ENCODE measurements at regions not wholly inside any gene's neighbourhood (a gene's known extent, or its start where the extent isn't known, plus 50 kb on each side); places are given as distances from the start of the nearest gene placed in this dataset.
"Not testable (repeated sequence)": the region's sequence is repeated elsewhere in the genome, so short reads cannot be mapped to it uniquely, and the experiment has no call there.

GRCh38 chr4:85168234-85168834, 201.8 kb upstream of the WDFY3 start:
- DNase-seq, result no peak

GRCh38 chr4:85170241-85170640, 203.8 kb upstream of the WDFY3 start:
- no peak for DNase-seq

- DNase-seq, result no peak
Measured at GRCh38 chr4:85175190-85175589, 208.7 kb upstream of the WDFY3 start.

- DNase-seq, result no peak
Measured at GRCh38 chr4:85177092-85177491, 210.6 kb upstream of the WDFY3 start.

GRCh38 chr4:85177679-85178078, 211.2 kb upstream of the WDFY3 start:
- DNase-seq, result no peak

- DNase-seq, result no peak
Measured at GRCh38 chr4:85180533-85180932, 214.0 kb upstream of the WDFY3 start.

DNA sequence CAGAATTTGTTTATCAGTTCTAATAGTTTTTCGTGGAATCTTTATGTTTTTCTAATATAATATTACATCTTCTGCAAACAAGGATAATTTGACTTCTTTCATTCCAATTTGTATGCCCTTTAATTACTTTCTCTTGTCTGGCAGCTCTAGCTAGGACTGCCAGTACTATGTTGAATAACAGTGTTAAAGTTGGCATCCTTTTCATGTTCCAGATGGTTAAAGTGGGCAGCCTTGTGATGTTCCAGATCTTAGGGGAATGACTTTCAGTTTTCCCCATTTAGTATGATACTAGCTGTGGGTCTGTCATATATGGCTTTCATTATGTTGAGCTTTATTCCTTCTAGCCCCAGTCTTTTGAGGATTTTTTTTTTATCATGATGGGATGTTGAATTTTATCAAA, 220.6 kb upstream of the WDFY3 start:
- no peak for DNase-seq

DNA sequence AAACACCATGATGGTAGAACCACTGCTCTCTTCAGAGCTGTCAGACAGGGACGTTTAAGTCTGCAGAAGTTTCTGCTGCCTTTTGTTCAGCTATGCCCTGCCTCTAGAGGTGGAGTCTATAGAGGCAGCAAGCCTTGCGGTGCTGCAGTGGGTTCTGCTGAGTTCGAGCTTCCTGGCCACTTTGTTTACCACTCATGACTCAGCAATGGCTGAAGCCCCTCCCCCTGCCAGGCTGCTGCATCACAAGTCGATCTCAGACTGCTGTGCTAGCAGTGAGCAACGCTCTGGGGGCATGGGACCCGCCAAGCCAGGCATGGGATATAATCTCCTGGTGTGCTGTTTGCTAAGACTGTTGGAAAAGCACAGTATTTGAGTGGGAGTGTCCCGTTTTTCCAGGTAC, 229.5 kb upstream of the WDFY3 start:
- DNase-seq, result not testable (repeated sequence)

GRCh38 chr4:85200106-85200505, 233.6 kb upstream of the WDFY3 start:
- DNase-seq, result no peak

- DNase-seq, result no peak
Measured at GRCh38 chr4:85209161-85209560, 242.7 kb upstream of the WDFY3 start.

DNA sequence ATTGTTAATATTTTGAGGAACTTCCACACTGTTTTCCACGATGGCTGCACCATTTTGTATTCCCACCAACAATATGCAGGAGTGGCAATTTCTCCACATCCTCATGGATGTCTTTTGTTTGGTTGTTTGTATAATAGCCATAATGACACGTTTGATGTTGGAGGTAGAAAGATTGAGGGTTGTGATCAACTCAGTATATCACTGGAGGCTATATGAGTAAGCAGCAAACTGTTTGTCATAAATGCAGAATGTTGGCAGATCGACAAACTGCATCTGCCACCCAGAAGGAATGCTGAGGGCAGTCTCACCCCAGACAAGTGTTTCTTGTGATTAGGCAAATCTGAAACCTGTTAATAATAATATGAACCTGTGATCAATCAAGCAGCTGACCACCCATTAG, 243.9 kb upstream of the WDFY3 start:
- no peak for DNase-seq

DNA sequence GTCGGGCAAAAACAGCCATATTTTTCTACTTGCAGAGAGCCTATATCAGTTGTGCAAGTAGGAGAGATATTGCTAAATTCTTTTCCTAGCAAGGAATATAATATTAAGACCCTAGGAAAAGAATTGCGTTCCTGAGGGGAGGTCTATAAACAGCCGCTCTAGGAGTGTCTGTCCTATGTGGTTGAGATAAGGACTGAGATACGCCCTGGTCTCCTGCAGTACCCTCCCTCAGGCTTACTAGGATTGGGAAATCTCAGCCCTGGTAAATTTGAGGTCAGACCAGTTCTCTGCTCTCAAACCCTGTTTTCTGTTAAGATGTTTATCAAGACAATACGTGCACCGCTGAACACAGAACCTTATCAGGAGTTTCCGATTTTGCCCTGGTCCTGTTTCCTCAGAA, 250.1 kb upstream of the WDFY3 start:
- DNase-seq, result not testable (repeated sequence)

- DNase-seq, result no peak
Measured at GRCh38 chr4:85218756-85219155, 252.3 kb upstream of the WDFY3 start.

DNA sequence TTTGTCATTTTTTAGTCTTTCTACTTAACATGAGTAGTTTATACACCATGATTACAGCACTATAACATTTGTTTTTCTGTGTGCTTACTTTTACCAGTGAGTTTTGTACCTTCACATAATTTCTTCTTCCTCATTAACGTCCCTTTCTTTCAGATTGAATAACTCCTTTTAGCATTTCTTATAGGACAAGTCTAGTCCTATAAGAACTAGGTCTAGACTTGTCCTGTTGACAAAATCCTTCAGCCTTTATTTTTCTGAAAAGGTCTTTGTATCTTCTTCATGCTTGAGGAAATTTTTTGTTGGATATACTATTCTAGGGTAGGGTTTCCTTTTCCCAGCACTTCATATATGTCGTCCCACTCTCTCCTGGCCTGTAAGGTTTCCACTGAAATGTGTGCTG, 253.3 kb upstream of the ARHGAP24 start:
- no peak for DNase-seq

GRCh38 chr4:85222561-85222960, 252.4 kb upstream of the ARHGAP24 start:
- DNase-seq, result no peak

GRCh38 chr4:85228264-85228663, 246.7 kb upstream of the ARHGAP24 start:
- no peak for DNase-seq

DNA sequence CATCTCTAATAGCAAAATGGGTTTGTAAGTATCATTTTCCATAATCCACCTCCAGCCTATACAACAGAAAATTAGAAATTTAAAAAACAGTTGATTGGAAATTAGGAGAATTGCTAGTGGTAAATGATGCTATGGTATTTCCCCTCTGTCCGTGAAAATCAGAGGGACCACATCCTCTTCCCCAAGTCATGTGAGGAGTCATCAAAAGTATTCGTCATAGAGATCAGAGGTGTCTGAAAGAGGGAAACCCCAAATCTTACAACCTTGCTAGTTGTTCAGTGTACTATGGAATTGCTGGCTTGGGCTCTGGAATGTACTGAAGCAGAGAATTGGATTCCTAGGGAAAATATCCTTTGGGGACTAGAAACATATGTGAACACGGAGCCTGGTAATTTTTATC, 241.4 kb upstream of the ARHGAP24 start:
- DNase-seq, result no peak

DNA sequence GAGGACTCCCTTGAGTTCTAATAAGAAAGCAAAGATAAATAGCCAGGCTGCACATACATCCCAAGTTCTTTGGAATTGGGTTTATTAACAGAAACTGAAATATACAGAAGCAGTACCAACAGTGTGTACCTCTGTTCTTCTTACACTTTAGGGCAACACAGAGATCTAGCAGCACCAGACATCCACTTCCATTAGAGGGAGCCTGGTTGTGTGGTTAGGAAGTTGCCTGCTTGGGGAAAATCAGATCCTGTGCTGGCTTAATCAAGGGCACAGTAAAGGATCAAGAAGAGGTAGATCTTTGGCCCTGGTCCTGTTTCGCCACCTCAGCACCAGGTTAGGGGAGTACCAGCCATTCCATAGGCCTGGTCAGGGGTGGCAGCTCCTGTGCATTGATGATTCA, 231.1 kb upstream of the ARHGAP24 start:
- no peak for DNase-seq

- no peak for DNase-seq
Measured at GRCh38 chr4:85244638-85245037, 230.3 kb upstream of the ARHGAP24 start.

DNA sequence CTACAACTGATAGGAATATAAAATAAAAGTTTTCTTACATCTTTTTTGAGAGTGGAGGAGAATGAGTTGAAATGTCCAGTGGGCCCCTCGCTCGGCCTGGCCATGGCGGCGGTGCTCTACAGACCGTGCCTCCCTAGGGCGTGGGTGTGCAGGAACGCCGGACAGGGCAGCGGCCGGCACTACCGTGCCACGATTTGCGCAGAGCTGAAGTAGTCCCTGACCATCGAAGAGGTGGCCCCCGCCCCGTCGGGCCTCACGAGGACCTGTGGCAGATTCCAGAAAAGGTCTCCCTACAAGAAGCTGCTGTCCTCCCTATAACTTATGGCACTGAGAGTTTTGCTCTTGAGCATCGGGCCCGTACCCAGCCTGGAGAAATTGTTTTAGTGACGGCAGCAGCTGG, 228.9 kb upstream of the ARHGAP24 start:
- no peak for DNase-seq

- DNase-seq, result no peak
Measured at GRCh38 chr4:85250852-85251251, 224.1 kb upstream of the ARHGAP24 start.

GRCh38 chr4:85257817-85258370, 217.1 kb upstream of the ARHGAP24 start:
- no peak for DNase-seq

DNA sequence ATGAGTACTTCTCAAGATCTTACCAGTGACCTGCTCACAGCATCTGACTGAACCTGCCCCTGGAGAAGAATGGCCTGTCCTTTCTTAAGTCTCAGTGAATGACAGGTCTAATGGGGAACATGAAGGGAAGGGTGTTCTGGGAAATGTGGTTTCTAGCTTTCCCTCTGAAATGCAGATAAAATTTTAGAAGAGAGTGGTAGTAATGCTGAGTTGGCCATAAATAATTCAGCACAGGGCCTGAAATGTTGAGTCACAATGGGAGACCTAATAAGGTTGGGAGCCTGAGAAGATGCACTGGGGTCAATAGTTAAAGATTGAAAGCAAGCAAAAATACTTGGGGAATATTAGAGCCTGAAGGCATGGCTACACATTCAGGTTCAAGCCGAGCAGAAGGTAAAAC, 214.9 kb upstream of the ARHGAP24 start:
- no peak for DNase-seq

GRCh38 chr4:85265234-85265633, 209.7 kb upstream of the ARHGAP24 start:
- no peak for DNase-seq

DNA sequence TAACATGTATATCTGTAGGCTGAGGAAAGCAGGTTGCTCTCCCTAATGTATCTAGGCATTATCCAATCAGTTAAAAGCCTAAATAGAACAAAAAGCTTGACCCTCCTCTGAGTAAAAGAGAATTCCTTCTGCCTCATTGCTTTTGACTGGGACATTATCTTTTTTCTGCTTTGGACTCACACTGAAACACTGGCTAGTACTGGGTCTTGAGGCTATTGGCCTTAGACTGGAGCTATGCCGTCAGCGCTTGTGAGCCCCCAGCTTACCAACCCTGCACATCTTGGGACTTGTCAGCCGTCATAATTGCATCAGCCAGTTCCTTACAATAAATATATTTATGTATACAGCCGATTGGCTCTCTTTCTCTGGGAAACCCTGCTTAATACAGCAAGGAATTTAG, 206.8 kb upstream of the ARHGAP24 start:
- no peak for DNase-seq
